HepG2 (cell line): ENCODE measurements at regions not wholly inside any gene's neighbourhood (a gene's known extent, or its start where the extent isn't known, plus 50 kb on each side); places are given as distances from the start of the nearest gene placed in this dataset.

ENCODE experiments used
- ATAC-seq: fragments of 200-7000 bp; cut with Tn5 transposase; 3 replicates; pipeline ENCODE4 v1.9.1; 2020; ENCODE audit warnings: mild to moderate bottlenecking, moderate library complexity
- BruUV-seq: library from RNA; stranded (reverse); fragments of 400-500 nt; replicated peaks from 2 replicates; lab custom pipeline; 2021; lab: Mats Ljungman, UMichigan
- CTCF ChIA-PET: fragments of 300-600 bp; formaldehyde crosslinking; extraction: SDS; loops from one replicate; lab custom pipeline; 2021; ENCODE audit warnings: low total read pairs, inconsistent platforms, low intra/inter-chr PET ratio; lab: Yijun Ruan, JAX
- POLR2A ChIA-PET: fragments of 350-600 bp; sonication (Branson Sonifier 250); formaldehyde crosslinking; loops from one replicate; lab custom pipeline; 2020; ENCODE audit warnings: antibody characterized with exemption, inconsistent platforms; lab: Yijun Ruan, JAX
- DNase-seq: peaks from one replicate; pipeline ENCODE4 v3.0.0-alpha.2; 2015; ENCODE audit warnings: low spot score
- FAIRE-seq: peaks from 3 replicates; lab custom pipeline; 2011; peaks lifted over from hg19 to GRCh38; lab: Jason Lieb, UNC
- H2AFZ ChIP-seq: one replicate; pipeline ENCODE4 v1.6.1; 2011; ENCODE audit warnings: low read length, inconsistent platforms
- H3K27ac ChIP-seq: fragments of 300-600 bp; 3 replicates; pipeline ENCODE4 v1.8.0; 2011; ENCODE audit warnings: mixed run types, mild to moderate bottlenecking, mixed read lengths, low read length, inconsistent platforms; ENCODE audit not compliant: insufficient read depth; ENCODE audit errors: extremely low read length
- H3K27me3 ChIP-seq, 2 experiments: fragments of 200-600 bp in 1 of 2; 2 replicates in 1 of 2; 3 replicates in 1 of 2; pipeline versions ENCODE4 v1.6.0 to v1.8.0; 2011; ENCODE audit warnings: low read length in 2 of 2, mild to moderate bottlenecking in 2 of 2, moderate library complexity in 2 of 2, inconsistent platforms in 1 of 2; ENCODE audit not compliant: insufficient read depth in 2 of 2, control insufficient read depth in 1 of 2
- H3K36me3 ChIP-seq, 2 experiments: fragments of 200-600 bp in 1 of 2; replicated peaks in 1 of 2; 2 replicates in 1 of 2; 3 replicates in 1 of 2; pipeline versions ENCODE4 v1.5.1 to v1.8.0; 2011; ENCODE audit warnings: low read length in 2 of 2, inconsistent platforms in 1 of 2; ENCODE audit not compliant: insufficient read depth in 2 of 2, control insufficient read depth in 1 of 2
- H3K4me1 ChIP-seq: 2 replicates; pipeline ENCODE4 v1.5.1; 2012; ENCODE audit warnings: low read length, inconsistent platforms; ENCODE audit not compliant: insufficient read depth
- H3K4me2 ChIP-seq: 2 replicates; pipeline ENCODE4 v1.6.0; 2011; ENCODE audit warnings: low read depth, low read length, inconsistent platforms
- H3K4me3 ChIP-seq, 3 experiments: fragments of 200-600 bp in 1 of 3; sonication (generic), shearing (Covaris generic) in 1 of 3; replicated peaks in 1 of 3; 2 replicates each; pipeline ENCODE4 v1.5.1; 2011 to 2016; ENCODE audit warnings: low read length in 3 of 3, inconsistent platforms in 2 of 3, low read depth in 2 of 3, mild to moderate bottlenecking in 2 of 3, control low read depth in 1 of 3, mixed read lengths in 1 of 3; ENCODE audit not compliant: insufficient read depth in 1 of 3
- H3K79me2 ChIP-seq: one replicate; pipeline ENCODE4 v1.6.1; 2011; ENCODE audit warnings: low read length, inconsistent platforms; ENCODE audit not compliant: insufficient read depth
- H3K9ac ChIP-seq: 2 replicates; pipeline ENCODE4 v1.6.0; 2011; ENCODE audit warnings: mild to moderate bottlenecking, low read depth, low read length, inconsistent platforms; ENCODE audit not compliant: insufficient read depth
- H3K9me3 ChIP-seq: 2 replicates; pipeline ENCODE4 v1.5.1; 2012; ENCODE audit warnings: mild to moderate bottlenecking, low read length
- H4K20me1 ChIP-seq: 2 replicates; pipeline ENCODE4 v1.6.0; 2011; ENCODE audit warnings: inconsistent platforms, mild to moderate bottlenecking, low read length, moderate library complexity; ENCODE audit not compliant: insufficient read depth
- AGO2 ChIP-seq: fragments of 200-400 bp; formaldehyde crosslinking; optimal IDR thresholded peaks from 2 replicates; pipeline ENCODE3; 2017; ENCODE audit warnings: mild to moderate bottlenecking, low read depth, low read length, moderate library complexity
- ATF4 ChIP-seq, 2 experiments: fragments of 450-650 bp in 1 of 2; sonication (generic) in 1 of 2; formaldehyde crosslinking; IDR thresholded peaks; 2 replicates each; pipeline versions ENCODE4 v1.5.0 to v1.8.0; 2020 to 2022; ENCODE audit warnings: mild to moderate bottlenecking in 1 of 2, missing genetic modification reagents in 1 of 2
- EZH2 ChIP-seq: conservative IDR thresholded peaks from 2 replicates; pipeline ENCODE4 v1.6.1; 2012; ENCODE audit warnings: mild to moderate bottlenecking, low read depth, low read length, moderate library complexity
- HNRNPUL1 ChIP-seq: fragments of 200-400 bp; formaldehyde crosslinking; IDR thresholded peaks from 2 replicates; pipeline ENCODE4 v1.6.1; 2017; ENCODE audit warnings: low read depth, mild to moderate bottlenecking, low read length, moderate library complexity
- HOXD1 ChIP-seq: sonication (generic); formaldehyde crosslinking; IDR thresholded peaks from 2 replicates; pipeline ENCODE4 v1.5.0; 2020; ENCODE audit warnings: missing genetic modification reagents
- PLRG1 ChIP-seq: fragments of 450-650 bp; conservative IDR thresholded peaks from 2 replicates; pipeline ENCODE4 v1.6.1; 2016
- SUZ12 ChIP-seq: fragments of 150-350 bp; IDR thresholded peaks from 2 replicates; pipeline ENCODE4 v1.6.1; 2014; ENCODE audit warnings: low read depth, low read length
- ZNF205 ChIP-seq: IDR thresholded peaks from 2 replicates; pipeline ENCODE4 v1.6.1; 2018; ENCODE audit warnings: missing biosample characterization, missing genetic modification reagents
- ZNF530 ChIP-seq: sonication (generic); formaldehyde crosslinking; IDR thresholded peaks from 2 replicates; pipeline ENCODE4 v1.5.0; 2020; ENCODE audit warnings: low read depth, mild to moderate bottlenecking, missing genetic modification reagents
- WGBS: methylation state at CpG from one replicate; pipeline ENCODE4 v1.1.6; 2017; ENCODE audit warnings: low lambda C conversion rate; 5-methylcytosine and 5-hydroxymethylcytosine counted together
- in situ Hi-C: cut with HindIII; loops from 2 replicates; pipeline ENCODE4 v1.10.0; 2017; ENCODE audit warnings: low pct_unique_long_range_greater_than_20kb; ENCODE audit not compliant: extremely low pct_ligation_motif_present
- intact Hi-C: fragments of 100-400 bp; cut with micrococcal nuclease; formaldehyde crosslinking; loops from one replicate; pipeline ENCODE4 v1.10.0; 2022; ENCODE audit not compliant: unreplicated experiment

- TF ChIP-seq EZH2, result no peak
- no peak for TF ChIP-seq ZNF205 (CRISPR knock-in tag)
- TF ChIP-seq HNRNPUL1, result no peak
- TF ChIP-seq AGO2, result no peak
- no peak for TF ChIP-seq SUZ12
Observed at GRCh38 chr10:9051328-9051974, 997.0 kb downstream of the GATA3 start (continued).

GRCh38 chr10:9052767-9053166, 998.3 kb downstream of the GATA3 start:
- H3K4me3 ChIP-seq, result no peak overlapping the region
- H3K27me3 ChIP-seq, result no peaks in the 10 kb centered on the region
- no peaks in the 10 kb centered on the region for H4K20me1 ChIP-seq
- DNase-seq (no peak), FAIRE-seq (no peak), ATAC-seq (no peak)
- no peaks in the 10 kb centered on the region for H3K79me2 ChIP-seq
- TF ChIP-seq ATF4 (CRISPR knock-in tag; IDR thresholded peaks at IDR 0.05) (no peak), ZNF530 (CRISPR knock-in tag) (no peak), HOXD1 (CRISPR knock-in tag) (no peak), PLRG1 (no peak)
- 0% methylated on average over 1 of the region's 1 CpG for WGBS
- intact Hi-C loops, result no loop called here
- peaks cover 16% of the 10 kb centered on the region for H3K9me3 ChIP-seq
- H3K9ac ChIP-seq, result no peak overlapping the region
- no peaks in the 10 kb centered on the region for H3K4me1 ChIP-seq
- ChIA-PET CTCF (no interaction called here), POLR2A (no interaction called here)
- H3K4me2 ChIP-seq, result no peak overlapping the region
- no peak overlapping the region for H3K27ac ChIP-seq
- no peaks in the 10 kb centered on the region for H3K36me3 ChIP-seq
- no TSS peak for BruUV-seq
- in situ Hi-C loops, result no loop called here
- no peak overlapping the region for H2AFZ ChIP-seq
